HUES64 (cell line): ENCODE measurements at regions not wholly inside any gene's neighbourhood (a gene's known extent, or its start where the extent isn't known, plus 50 kb on each side); places are given as distances from the start of the nearest gene placed in this dataset.

Experiments used
- H3K27ac ChIP-seq: 2 replicates; pipeline ENCODE4 v1.7.0; 2013; ENCODE audit warnings: low read depth, low read length, inconsistent platforms
- H3K27me3 ChIP-seq: 2 replicates; pipeline ENCODE4 v1.6.1; 2013; ENCODE audit warnings: mild to moderate bottlenecking, low read length; ENCODE audit not compliant: insufficient read depth
- H3K36me3 ChIP-seq: 2 replicates; pipeline ENCODE4 v1.6.1; 2013; ENCODE audit warnings: mild to moderate bottlenecking, low read length; ENCODE audit not compliant: insufficient read depth
- H3K4me1 ChIP-seq: 2 replicates; pipeline ENCODE4 v1.6.1; 2013; ENCODE audit warnings: mild to moderate bottlenecking, low read length, moderate library complexity; ENCODE audit not compliant: insufficient read depth
- H3K4me3 ChIP-seq: 2 replicates; pipeline ENCODE4 v1.5.1; 2013; ENCODE audit warnings: mild to moderate bottlenecking, low read length, moderate library complexity
- H3K9ac ChIP-seq: 2 replicates; pipeline ENCODE4 v1.6.1; 2013; ENCODE audit warnings: mild to moderate bottlenecking, low read depth, low read length
- H3K9me3 ChIP-seq: 2 replicates; pipeline ENCODE4 v1.6.1; 2013; ENCODE audit warnings: low read depth, low read length; ENCODE audit not compliant: insufficient read depth
- WGBS: fragments of 150-250, 120-280 bp; methylation state at CpG from one replicate; pipeline ENCODE4 v1.1.7; 2013; ENCODE audit warnings: missing lambda C conversion rate; 5-methylcytosine and 5-hydroxymethylcytosine counted together

GRCh38 chr3:30286811-30287210 is 319.6 kb upstream of the TGFBR2 start:
- 87% methylated on average over 2 of the region's 2 CpGs for WGBS
- H3K9ac ChIP-seq, result no peak overlapping the region
- H3K36me3 ChIP-seq, result no peaks in the 10 kb centered on the region
- peaks cover 42% of the 10 kb centered on the region; the same call in 1 of the 2 replicates for H3K4me1 ChIP-seq
- no peaks in the 10 kb centered on the region for H3K27me3 ChIP-seq
- H3K9me3 ChIP-seq, result no peaks in the 10 kb centered on the region
- no peak overlapping the region for H3K4me3 ChIP-seq
- no peak overlapping the region for H3K27ac ChIP-seq

GRCh38 chr3:30288830-30289229 is 317.6 kb upstream of the TGFBR2 start:
- H3K27ac ChIP-seq, result no peak overlapping the region
- H3K4me1 ChIP-seq, result peaks cover 25% of the 10 kb centered on the region; the same call in 1 of the 2 replicates
- H3K27me3 ChIP-seq, result no peaks in the 10 kb centered on the region
- no peak overlapping the region for H3K9ac ChIP-seq
- H3K36me3 ChIP-seq, result no peaks in the 10 kb centered on the region
- H3K4me3 ChIP-seq, result no peak overlapping the region
- H3K9me3 ChIP-seq, result no peaks in the 10 kb centered on the region

GRCh38 chr3:30289324-30289723 is 317.1 kb upstream of the TGFBR2 start:
- Histone ChIP-seq H3K4me3 (no peak overlapping the region), H3K9me3 (no peaks in the 10 kb centered on the region), H3K27ac (no peak overlapping the region), H3K9ac (no peak overlapping the region), H3K4me1 (peaks cover 27% of the 10 kb centered on the region), H3K27me3 (no peaks in the 10 kb centered on the region), H3K36me3 (no peaks in the 10 kb centered on the region)
- WGBS, result 94% methylated on average over 1 of the region's 1 CpG

GRCh38 chr3:30289766-30290165 is 316.6 kb upstream of the TGFBR2 start:
- Histone ChIP-seq H3K4me3 (no peak overlapping the region), H3K4me1 (peaks cover 31% of the 10 kb centered on the region), H3K9me3 (no peaks in the 10 kb centered on the region), H3K36me3 (no peaks in the 10 kb centered on the region), H3K27ac (no peak overlapping the region), H3K27me3 (no peaks in the 10 kb centered on the region), H3K9ac (no peak overlapping the region)
- 96% methylated on average over 1 of the region's 1 CpG for WGBS

- Histone ChIP-seq H3K9ac (no peak overlapping the region), H3K27me3 (no peaks in the 10 kb centered on the region), H3K27ac (no peak overlapping the region), H3K36me3 (no peaks in the 10 kb centered on the region), H3K4me3 (no peak overlapping the region), H3K4me1 (peaks cover 37% of the 10 kb centered on the region), H3K9me3 (no peaks in the 10 kb centered on the region)
- WGBS, result 94% methylated on average over 12 of the region's 12 CpGs
Measured at GRCh38 chr3:30290479-30290878, 315.9 kb upstream of the TGFBR2 start.

- Histone ChIP-seq H3K27me3 (no peaks in the 10 kb centered on the region), H3K36me3 (no peaks in the 10 kb centered on the region), H3K4me3 (no peak overlapping the region), H3K9ac (no peak overlapping the region), H3K27ac (no peak overlapping the region), H3K9me3 (no peaks in the 10 kb centered on the region), H3K4me1 (peaks cover 30% of the 10 kb centered on the region)
- WGBS, result 94% methylated on average over 4 of the region's 5 CpGs
Measured at GRCh38 chr3:30292192-30292893, 314.1 kb upstream of the TGFBR2 start.

GRCh38 chr3:30293621-30294240 is 312.7 kb upstream of the TGFBR2 start:
- 97% methylated on average over 6 of the region's 6 CpGs for WGBS
- Histone ChIP-seq H3K27ac (no peak overlapping the region), H3K9ac (no peak overlapping the region), H3K27me3 (no peaks in the 10 kb centered on the region), H3K36me3 (no peaks in the 10 kb centered on the region), H3K4me1 (peaks cover 25% of the 10 kb centered on the region), H3K4me3 (no peak overlapping the region), H3K9me3 (no peaks in the 10 kb centered on the region)

GRCh38 chr3:30294241-30294667 is 312.1 kb upstream of the TGFBR2 start:
- no peak overlapping the region for H3K27ac ChIP-seq
- H3K36me3 ChIP-seq, result no peaks in the 10 kb centered on the region
- no peaks in the 10 kb centered on the region for H3K27me3 ChIP-seq
- no peak overlapping the region for H3K4me3 ChIP-seq
- 84% methylated on average over 3 of the region's 4 CpGs for WGBS
- H3K4me1 ChIP-seq, result peaks cover 20% of the 10 kb centered on the region
- H3K9me3 ChIP-seq, result no peaks in the 10 kb centered on the region
- H3K9ac ChIP-seq, result no peak overlapping the region

- H3K27me3 ChIP-seq, result no peaks in the 10 kb centered on the region
- H3K4me1 ChIP-seq, result peaks cover 17% of the 10 kb centered on the region
- no peak overlapping the region for H3K9ac ChIP-seq
- 89% methylated on average over 1 of the region's 1 CpG for WGBS
- H3K4me3 ChIP-seq, result no peak overlapping the region
- no peaks in the 10 kb centered on the region for H3K36me3 ChIP-seq
- H3K27ac ChIP-seq, result no peak overlapping the region
- H3K9me3 ChIP-seq, result no peaks in the 10 kb centered on the region
Measured at GRCh38 chr3:30297112-30297511, 309.3 kb upstream of the TGFBR2 start.

GRCh38 chr3:30299674-30300385 is 306.6 kb upstream of the TGFBR2 start:
- H3K9me3 ChIP-seq, result peaks cover 12% of the 10 kb centered on the region; the same call in 1 of the 2 replicates
- no peaks in the 10 kb centered on the region for H3K27me3 ChIP-seq
- H3K4me1 ChIP-seq, result peaks cover 11% of the 10 kb centered on the region; the same call in 1 of the 2 replicates
- 99% methylated on average over 2 of the region's 3 CpGs for WGBS
- no peak overlapping the region for H3K27ac ChIP-seq
- H3K9ac ChIP-seq, result no peak overlapping the region
- H3K4me3 ChIP-seq, result no peak overlapping the region
- no peaks in the 10 kb centered on the region for H3K36me3 ChIP-seq

GRCh38 chr3:30300809-30301208 is 305.6 kb upstream of the TGFBR2 start:
- H3K9ac ChIP-seq, result no peak overlapping the region
- H3K4me3 ChIP-seq, result no peak overlapping the region
- no peak overlapping the region for H3K27ac ChIP-seq
- WGBS, result 86% methylated on average over 1 of the region's 1 CpG
- peaks cover 12% of the 10 kb centered on the region; the same call in 1 of the 2 replicates for H3K9me3 ChIP-seq
- no peaks in the 10 kb centered on the region for H3K36me3 ChIP-seq
- peaks cover 2% of the 10 kb centered on the region; the same call in 1 of the 2 replicates for H3K4me1 ChIP-seq
- H3K27me3 ChIP-seq, result no peaks in the 10 kb centered on the region
